ENCODE measurements at regions not wholly inside any gene's neighbourhood (a gene's known extent, or its start where the extent isn't known, plus 50 kb on each side); places are given as distances from the start of the nearest gene placed in this dataset.

- Histone ChIP-seq H3K4me1 (ENCODE audit: control insufficient read depth in 1 of 2, insufficient read depth in 2 of 2, low read length in 2 of 2) (no peaks in the 10 kb centered on the region), H3K27ac (ENCODE audit: low read depth in 1 of 2, low read length in 2 of 2) (no peak overlapping the region), H3K9me3 (ENCODE audit: control insufficient read depth, low read length) (no peaks in the 10 kb centered on the region), H3K36me3 (ENCODE audit: control insufficient read depth in 1 of 2, insufficient read depth in 2 of 2, low read length in 1 of 2) (no peaks in the 10 kb centered on the region), H3K4me3 (ENCODE audit: low read length in 2 of 2) (no peak overlapping the region), H3K27me3 (ENCODE audit: control insufficient read depth in 1 of 2, insufficient read depth in 2 of 2, low read length in 1 of 2) (no peaks in the 10 kb centered on the region)
- ATAC-seq (ENCODE audit: low FRiP score) (no peak), DNase-seq (no peak)
- intact Hi-C loops (cut with DNase I) = no loop called here
- 10 to 19% methylated on average over 3 of the region's 3 CpGs for WGBS, 2 donors
Observed at GRCh38 chr3:154615471-154615870, 185.5 kb upstream of the GPR149 start.

GRCh38 chr3:154614601-154615000 is 184.6 kb upstream of the GPR149 start:
- no peaks in the 10 kb centered on the region for H3K9me3 ChIP-seq (ENCODE audit: control insufficient read depth, low read length)
- 1 to 18% methylated on average over 3 of the region's 3 CpGs for WGBS, 2 donors
- intact Hi-C loops (cut with DNase I) = no loop called here
- DNase-seq (no peak), ATAC-seq (ENCODE audit: low FRiP score) (no peak)
- no peak overlapping the region for H3K4me3 ChIP-seq (ENCODE audit: low read length in 2 of 2)
- H3K36me3 ChIP-seq (ENCODE audit: control insufficient read depth in 1 of 2, insufficient read depth in 2 of 2, low read length in 1 of 2) = no peaks in the 10 kb centered on the region
- H3K27ac ChIP-seq (ENCODE audit: low read depth in 1 of 2, low read length in 2 of 2) = no peak overlapping the region
- no peaks in the 10 kb centered on the region for H3K27me3 ChIP-seq (ENCODE audit: control insufficient read depth in 1 of 2, insufficient read depth in 2 of 2, low read length in 1 of 2)
- H3K4me1 ChIP-seq (ENCODE audit: control insufficient read depth in 1 of 2, insufficient read depth in 2 of 2, low read length in 2 of 2) = no peaks in the 10 kb centered on the region

GRCh38 chr3:154614078-154614477 is 184.1 kb upstream of the GPR149 start:
- H3K9me3 ChIP-seq (ENCODE audit: control insufficient read depth, low read length) = no peaks in the 10 kb centered on the region
- intact Hi-C loops (cut with DNase I) = no loop called here
- no peak overlapping the region for H3K27ac ChIP-seq (ENCODE audit: low read depth in 1 of 2, low read length in 2 of 2)
- 8 to 34% methylated on average over 1 of the region's 1 CpG for WGBS, 2 donors
- no peak overlapping the region for H3K4me3 ChIP-seq (ENCODE audit: low read length in 2 of 2)
- ATAC-seq (ENCODE audit: low FRiP score) (no peak), DNase-seq (no peak)
- no peaks in the 10 kb centered on the region for H3K36me3 ChIP-seq (ENCODE audit: control insufficient read depth in 1 of 2, insufficient read depth in 2 of 2, low read length in 1 of 2)
- H3K4me1 ChIP-seq (ENCODE audit: control insufficient read depth in 1 of 2, insufficient read depth in 2 of 2, low read length in 2 of 2) = no peaks in the 10 kb centered on the region
- no peaks in the 10 kb centered on the region for H3K27me3 ChIP-seq (ENCODE audit: control insufficient read depth in 1 of 2, insufficient read depth in 2 of 2, low read length in 1 of 2)

GRCh38 chr3:154602241-154602640 is 172.3 kb upstream of the GPR149 start:
- intact Hi-C loops (cut with DNase I) = no loop called here
- no peak overlapping the region for H3K4me3 ChIP-seq (ENCODE audit: low read length in 2 of 2)
- DNase-seq (no peak), ATAC-seq (ENCODE audit: low FRiP score) (no peak)
- no peaks in the 10 kb centered on the region for H3K27me3 ChIP-seq (ENCODE audit: control insufficient read depth in 1 of 2, insufficient read depth in 2 of 2, low read length in 1 of 2)
- H3K36me3 ChIP-seq (ENCODE audit: control insufficient read depth in 1 of 2, insufficient read depth in 2 of 2, low read length in 1 of 2) = no peaks in the 10 kb centered on the region
- peaks cover 3% of the 10 kb centered on the region for H3K9me3 ChIP-seq (ENCODE audit: control insufficient read depth, low read length)
- H3K27ac ChIP-seq (ENCODE audit: low read depth in 1 of 2, low read length in 2 of 2) = no peak overlapping the region
- no peaks in the 10 kb centered on the region for H3K4me1 ChIP-seq (ENCODE audit: control insufficient read depth in 1 of 2, insufficient read depth in 2 of 2, low read length in 2 of 2)

GRCh38 chr3:154598166-154598565 is 168.2 kb upstream of the GPR149 start:
- 70 to 74% methylated on average over 3 of the region's 3 CpGs for WGBS, 2 donors

GRCh38 chr3:154590675-154591384 is 160.8 kb upstream of the GPR149 start:
- DNase-seq = no peak
- no peak for ATAC-seq (ENCODE audit: low FRiP score)
- 71% methylated on average over 3 of the region's 3 CpGs for WGBS, 2 donors
- Histone ChIP-seq H3K4me3 (ENCODE audit: low read length in 2 of 2) (no peak overlapping the region), H3K27ac (ENCODE audit: low read depth in 1 of 2, low read length in 2 of 2) (no peak overlapping the region), H3K27me3 (ENCODE audit: control insufficient read depth in 1 of 2, insufficient read depth in 2 of 2, low read length in 1 of 2) (no peaks in the 10 kb centered on the region), H3K9me3 (ENCODE audit: control insufficient read depth, low read length) (no peaks in the 10 kb centered on the region), H3K36me3 (ENCODE audit: control insufficient read depth in 1 of 2, insufficient read depth in 2 of 2, low read length in 1 of 2) (no peaks in the 10 kb centered on the region), H3K4me1 (ENCODE audit: control insufficient read depth in 1 of 2, insufficient read depth in 2 of 2, low read length in 2 of 2) (no peaks in the 10 kb centered on the region)
- intact Hi-C loops (cut with DNase I) = no loop called here

More at GRCh38 chr3:154598166-154598565, 168.2 kb upstream of the GPR149 start:
- no peak overlapping the region for H3K4me3 ChIP-seq (ENCODE audit: low read length in 2 of 2)
- H3K27ac ChIP-seq (ENCODE audit: low read depth in 1 of 2, low read length in 2 of 2) = no peak overlapping the region
- ATAC-seq (ENCODE audit: low FRiP score) = no peak
- no peaks in the 10 kb centered on the region for H3K4me1 ChIP-seq (ENCODE audit: control insufficient read depth in 1 of 2, insufficient read depth in 2 of 2, low read length in 2 of 2)
- H3K9me3 ChIP-seq (ENCODE audit: control insufficient read depth, low read length) = peaks cover 3% of the 10 kb centered on the region
- intact Hi-C loops (cut with DNase I) = no loop called here
- DNase-seq = no peak
- no peaks in the 10 kb centered on the region for H3K27me3 ChIP-seq (ENCODE audit: control insufficient read depth in 1 of 2, insufficient read depth in 2 of 2, low read length in 1 of 2)
- no peaks in the 10 kb centered on the region for H3K36me3 ChIP-seq (ENCODE audit: control insufficient read depth in 1 of 2, insufficient read depth in 2 of 2, low read length in 1 of 2)

GRCh38 chr3:154588831-154589230 is 158.8 kb upstream of the GPR149 start:
- intact Hi-C loops (cut with DNase I) = no loop called here
- Histone ChIP-seq H3K9me3 (ENCODE audit: control insufficient read depth, low read length) (no peaks in the 10 kb centered on the region), H3K36me3 (ENCODE audit: control insufficient read depth in 1 of 2, insufficient read depth in 2 of 2, low read length in 1 of 2) (no peaks in the 10 kb centered on the region), H3K4me3 (ENCODE audit: low read length in 2 of 2) (no peak overlapping the region), H3K27ac (ENCODE audit: low read depth in 1 of 2, low read length in 2 of 2) (no peak overlapping the region), H3K4me1 (ENCODE audit: control insufficient read depth in 1 of 2, insufficient read depth in 2 of 2, low read length in 2 of 2) (no peaks in the 10 kb centered on the region), H3K27me3 (ENCODE audit: control insufficient read depth in 1 of 2, insufficient read depth in 2 of 2, low read length in 1 of 2) (no peaks in the 10 kb centered on the region)
- no peak for ATAC-seq (ENCODE audit: low FRiP score)
- 66 to 69% methylated on average over 3 of the region's 3 CpGs for WGBS, 2 donors
- no peak for DNase-seq

GRCh38 chr3:154584974-154585373 is 155.0 kb upstream of the GPR149 start:
- no peaks in the 10 kb centered on the region for H3K9me3 ChIP-seq (ENCODE audit: control insufficient read depth, low read length)
- H3K27ac ChIP-seq (ENCODE audit: low read depth in 1 of 2, low read length in 2 of 2) = no peak overlapping the region
- no peaks in the 10 kb centered on the region for H3K36me3 ChIP-seq (ENCODE audit: control insufficient read depth in 1 of 2, insufficient read depth in 2 of 2, low read length in 1 of 2)
- H3K27me3 ChIP-seq (ENCODE audit: control insufficient read depth in 1 of 2, insufficient read depth in 2 of 2, low read length in 1 of 2) = no peaks in the 10 kb centered on the region
- H3K4me1 ChIP-seq (ENCODE audit: control insufficient read depth in 1 of 2, insufficient read depth in 2 of 2, low read length in 2 of 2) = no peaks in the 10 kb centered on the region
- intact Hi-C loops (cut with DNase I) = no loop called here
- H3K4me3 ChIP-seq (ENCODE audit: low read length in 2 of 2) = no peak overlapping the region
- DNase-seq (no peak), ATAC-seq (ENCODE audit: low FRiP score) (no peak)

GRCh38 chr3:154584041-154584440 is 154.1 kb upstream of the GPR149 start:
- Histone ChIP-seq H3K36me3 (ENCODE audit: control insufficient read depth in 1 of 2, insufficient read depth in 2 of 2, low read length in 1 of 2) (no peaks in the 10 kb centered on the region), H3K27ac (ENCODE audit: low read depth in 1 of 2, low read length in 2 of 2) (no peak overlapping the region), H3K4me3 (ENCODE audit: low read length in 2 of 2) (no peak overlapping the region), H3K27me3 (ENCODE audit: control insufficient read depth in 1 of 2, insufficient read depth in 2 of 2, low read length in 1 of 2) (no peaks in the 10 kb centered on the region), H3K4me1 (ENCODE audit: control insufficient read depth in 1 of 2, insufficient read depth in 2 of 2, low read length in 2 of 2) (no peaks in the 10 kb centered on the region), H3K9me3 (ENCODE audit: control insufficient read depth, low read length) (no peaks in the 10 kb centered on the region)
- WGBS, 2 donors = 77 to 83% methylated on average over 4 of the region's 4 CpGs
- intact Hi-C loops (cut with DNase I) = no loop called here
- DNase-seq (no peak), ATAC-seq (ENCODE audit: low FRiP score) (no peak)

Measured in aorta (tissue), 5 donors.